NCI-H748 treated with DMSO at 0.1 percent for 48 hours (cell line): ENCODE measurements at regions not wholly inside any gene's neighbourhood (a gene's known extent, or its start where the extent isn't known, plus 50 kb on each side); places are given as distances from the start of the nearest gene placed in this dataset.
"Not testable (repeated sequence)": the region's sequence is repeated elsewhere in the genome, so short reads cannot be mapped to it uniquely, and the experiment has no call there.

ENCODE experiments used
- DNase-seq: peaks from one replicate; lab custom pipeline; 2025; lab: John Stamatoyannopoulos, UW

DNA sequence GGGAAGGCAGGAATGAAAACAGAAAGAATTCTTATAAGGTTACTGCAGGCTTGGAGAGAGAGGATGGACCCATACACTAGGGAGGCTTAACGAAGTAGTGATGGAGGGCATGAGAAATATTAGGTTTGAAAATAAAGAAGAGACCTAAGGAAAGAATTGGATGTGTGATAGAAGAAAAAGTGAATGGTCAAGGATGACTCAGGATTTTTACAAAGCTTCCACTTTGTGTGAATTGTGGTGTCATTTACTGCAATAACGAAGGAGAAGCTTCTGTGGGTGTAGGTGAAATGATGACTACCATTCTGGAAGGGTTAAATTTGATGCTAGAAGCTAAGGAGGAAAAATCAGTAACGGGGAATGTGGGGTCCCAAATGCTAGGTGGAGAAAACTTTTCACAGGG is 191.2 kb downstream of the UTRN start:
- DNase-seq = no peak

DNA sequence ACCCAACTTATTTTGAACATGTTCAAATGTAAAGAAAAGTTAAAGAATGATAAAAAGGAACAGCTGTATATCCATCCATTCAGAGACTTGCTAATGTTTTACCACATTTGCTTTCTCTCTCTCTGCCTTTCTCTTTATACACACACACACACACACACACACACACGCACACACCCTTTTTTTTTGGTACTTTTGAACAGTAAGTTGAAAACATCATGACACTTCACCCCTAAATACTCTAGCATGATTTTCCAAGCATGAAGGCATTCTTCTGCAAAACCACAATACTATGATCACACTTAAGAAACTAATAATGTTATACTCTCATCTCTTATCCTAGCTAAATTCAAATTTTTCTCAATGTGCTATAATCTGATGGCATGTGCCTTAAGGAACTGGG is 192.3 kb downstream of the UTRN start:
- DNase-seq = no peak

DNA sequence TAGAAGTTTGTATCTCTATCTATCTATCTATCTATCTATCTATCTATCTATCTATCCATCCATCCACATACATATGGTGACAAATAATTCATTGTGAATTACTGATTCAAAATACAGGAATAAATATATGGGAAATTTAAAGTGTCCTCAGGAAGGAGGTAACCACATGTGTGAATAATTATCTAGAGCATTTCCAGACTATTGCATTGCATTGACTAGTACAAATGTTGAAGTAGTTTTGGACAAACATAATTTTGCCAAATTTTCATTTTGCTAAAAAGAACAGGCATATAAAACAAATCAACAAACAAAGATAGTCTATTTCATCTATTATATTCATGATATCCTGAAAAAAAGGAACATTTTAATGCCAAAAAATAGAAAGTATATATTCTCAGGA is 192.7 kb downstream of the UTRN start:
- no peak for DNase-seq

DNA sequence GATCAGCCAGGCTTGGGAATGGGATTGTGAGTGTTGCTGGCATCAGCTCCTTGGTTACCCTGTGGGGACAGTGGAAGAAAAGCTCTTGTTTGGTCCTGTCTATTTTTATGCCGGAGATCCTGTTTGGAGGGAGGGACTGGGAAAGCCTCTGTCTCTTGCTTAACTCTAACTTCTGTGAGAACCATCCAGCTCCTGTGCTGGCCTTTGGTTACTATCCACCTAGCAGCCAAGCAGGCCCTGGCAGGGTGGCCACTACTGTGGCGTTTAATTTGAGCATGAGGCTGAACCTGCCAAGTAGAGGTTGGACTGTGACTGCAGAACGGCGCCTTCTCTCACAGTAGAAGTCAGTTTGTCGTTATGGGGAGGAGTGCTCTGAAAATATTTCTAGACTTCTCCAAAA is 193.3 kb downstream of the UTRN start:
- DNase-seq = no peak

DNA sequence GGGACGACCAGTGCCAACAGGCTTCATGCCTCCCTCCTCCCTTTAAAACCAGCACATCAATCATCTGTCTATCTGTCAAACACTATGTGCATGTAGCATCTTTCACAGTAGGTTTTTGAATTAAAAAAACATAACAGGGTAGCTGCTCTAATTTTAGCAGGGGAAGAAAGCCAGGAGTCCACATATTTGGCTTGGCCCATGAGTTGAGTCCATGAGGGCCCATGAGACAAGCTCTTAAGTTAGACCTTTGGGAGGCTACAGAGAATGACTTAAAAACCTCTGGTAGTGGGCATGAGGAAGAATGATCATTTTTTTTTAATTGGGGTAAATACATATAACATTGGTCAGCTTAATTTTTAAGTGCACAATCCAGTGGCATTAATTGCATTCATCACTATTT is 194.9 kb downstream of the UTRN start:
- no peak for DNase-seq

DNA sequence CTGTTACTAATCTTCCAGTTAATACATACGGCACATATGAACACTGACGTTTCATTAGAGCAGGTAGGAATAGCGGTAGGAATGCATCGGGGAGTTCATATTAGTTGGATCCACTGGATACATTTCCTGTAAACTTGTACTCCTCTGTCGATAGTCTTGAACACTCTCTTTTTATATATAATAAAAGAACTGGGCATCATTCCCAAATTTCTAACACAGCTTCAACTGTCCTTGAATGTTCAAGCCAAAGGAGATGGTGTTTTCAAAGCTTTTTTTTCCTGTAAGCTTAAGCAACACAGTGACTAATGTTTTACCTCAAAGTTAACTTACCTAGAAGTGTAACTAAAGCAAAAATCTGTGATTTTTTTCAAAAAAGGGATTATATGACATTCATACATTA is 195.3 kb downstream of the UTRN start:
- no peak for DNase-seq

DNA sequence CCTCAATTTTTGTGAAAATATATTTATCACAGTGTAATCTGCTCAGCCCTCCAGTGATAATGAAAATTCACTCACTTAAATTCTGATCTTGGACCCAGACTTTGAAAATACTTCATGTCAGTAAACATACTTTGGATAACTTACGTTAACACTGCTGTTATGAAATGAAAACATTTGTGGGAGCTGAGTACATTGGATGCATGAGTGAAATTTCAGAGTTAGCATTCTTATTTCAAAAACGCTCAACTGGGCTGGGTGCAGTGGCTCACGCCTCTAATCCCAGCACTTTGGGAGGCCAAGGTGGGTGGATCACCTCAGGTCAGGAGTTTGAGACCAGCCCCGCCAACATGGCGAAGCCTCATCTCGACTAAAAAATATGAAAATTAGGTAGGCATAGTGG is 196.4 kb downstream of the UTRN start:
- DNase-seq = no peak

DNA sequence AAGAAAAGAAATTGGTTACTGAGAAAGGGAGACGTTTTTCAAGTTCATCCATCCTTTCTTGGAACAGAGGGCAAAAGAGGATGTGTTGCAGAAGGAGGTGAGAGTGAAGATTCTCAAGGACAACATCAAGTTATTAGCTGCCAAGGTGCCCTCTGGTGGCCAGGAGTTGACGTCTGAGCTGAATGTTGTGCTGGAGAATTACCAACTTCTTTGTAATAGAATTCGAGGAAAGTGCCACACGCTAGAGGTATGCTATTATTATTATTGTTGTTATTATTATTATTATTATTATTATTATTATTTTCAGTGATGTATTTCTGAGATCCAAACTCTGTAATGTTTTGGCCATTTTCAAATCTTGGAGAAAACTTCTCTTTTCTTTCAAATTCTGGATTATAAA is 197.0 kb downstream of the UTRN start:
- DNase-seq = peak; percentile 62

DNA sequence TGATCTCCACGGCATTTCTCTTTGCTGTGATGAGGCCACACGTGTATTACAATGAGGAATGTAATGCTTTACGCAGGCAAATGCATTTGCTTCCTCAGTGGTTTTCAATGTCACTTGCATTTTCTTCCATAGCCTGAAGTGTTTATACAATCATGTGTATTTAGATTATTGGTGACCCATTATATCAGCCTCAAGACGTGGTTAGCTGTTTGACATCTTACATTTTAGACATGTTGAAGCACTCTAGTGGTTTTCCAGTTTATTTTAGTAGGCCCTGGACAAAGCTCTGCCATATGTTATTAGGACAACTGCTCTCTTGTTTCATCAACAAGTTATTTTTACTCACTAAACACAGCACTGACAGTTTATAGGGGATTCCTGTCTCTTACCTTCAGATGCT is 200.4 kb downstream of the UTRN start:
- DNase-seq = no peak

DNA sequence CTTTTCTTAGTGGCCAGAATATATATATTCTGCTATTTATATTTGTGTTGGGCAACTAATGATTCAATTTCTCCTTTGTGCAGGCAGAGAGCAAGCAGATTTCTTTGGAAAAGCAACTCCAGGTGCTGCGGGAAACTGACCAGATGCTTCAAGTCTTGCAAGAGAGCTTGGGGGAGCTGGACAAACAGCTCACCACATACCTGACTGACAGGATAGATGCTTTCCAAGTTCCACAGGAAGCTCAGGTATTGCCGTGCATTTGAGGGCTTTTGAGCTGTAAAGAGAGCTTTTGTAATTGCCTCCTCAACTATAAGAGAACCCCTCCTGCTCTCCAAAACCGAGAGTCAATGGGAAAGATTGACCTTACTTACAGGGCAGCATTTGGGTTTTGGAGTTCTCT is 203.5 kb downstream of the UTRN start:
- DNase-seq = no peak

DNA sequence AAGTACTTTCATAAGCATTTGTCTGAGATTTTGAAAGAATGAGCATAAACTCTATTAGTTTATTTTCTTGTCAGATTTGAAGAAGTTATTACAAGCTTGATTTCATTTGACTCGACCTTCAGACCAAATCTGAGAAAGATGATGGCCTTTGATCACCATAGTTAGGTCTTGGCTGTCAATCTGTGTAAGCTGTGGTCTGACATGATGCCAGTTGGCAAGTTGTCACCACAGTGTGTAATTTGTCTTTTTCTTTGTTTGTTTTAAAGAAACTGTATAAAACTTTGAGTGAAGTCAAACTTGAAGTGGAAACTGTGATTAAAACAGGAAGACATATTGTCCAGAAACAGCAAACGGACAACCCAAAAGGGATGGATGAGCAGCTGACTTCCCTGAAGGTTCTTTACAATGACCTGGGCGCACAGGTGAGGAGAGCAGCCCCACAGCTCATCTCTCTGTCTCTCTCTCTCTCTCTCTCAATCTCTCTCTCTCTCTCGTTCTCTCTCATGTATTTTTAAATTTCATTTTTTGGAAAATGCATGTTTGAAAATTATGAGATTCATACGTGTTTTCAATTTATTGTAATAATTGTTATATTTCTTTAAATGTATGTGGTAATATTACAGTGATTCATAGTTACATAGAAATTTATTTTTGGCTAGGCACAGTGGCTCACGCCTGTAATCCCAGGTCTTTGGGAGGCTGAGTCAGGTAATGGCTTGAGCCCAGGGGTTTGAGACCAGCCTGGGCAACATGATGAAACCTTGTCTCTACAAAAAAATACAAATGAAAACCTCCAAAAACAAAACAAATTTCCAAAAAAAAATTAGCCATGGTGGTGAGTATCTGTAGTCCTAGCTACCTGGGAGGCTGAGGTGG is 208.1 kb downstream of the UTRN start:
- DNase-seq = no peak

DNA sequence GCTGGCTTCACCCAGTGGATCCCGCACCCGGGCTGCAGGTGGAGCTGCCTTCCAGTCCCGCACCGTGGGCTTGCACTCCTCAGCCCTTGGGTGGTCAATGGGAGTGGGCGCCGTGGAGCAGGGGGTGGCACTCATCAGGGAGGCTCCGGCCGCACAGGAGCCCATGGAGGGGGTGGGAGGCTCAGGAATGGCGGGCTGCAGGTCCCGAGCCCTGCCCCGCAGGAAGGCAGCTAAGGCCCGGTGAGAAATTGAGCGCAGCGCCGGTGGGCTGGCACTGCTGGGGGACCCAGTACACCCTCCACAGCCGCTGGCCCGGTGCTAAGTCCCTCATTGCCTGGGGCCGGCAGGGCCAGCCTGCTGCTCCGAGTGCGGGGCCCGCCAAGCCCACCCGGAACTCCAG is 209.9 kb downstream of the UTRN start:
- DNase-seq = not testable (repeated sequence)

DNA sequence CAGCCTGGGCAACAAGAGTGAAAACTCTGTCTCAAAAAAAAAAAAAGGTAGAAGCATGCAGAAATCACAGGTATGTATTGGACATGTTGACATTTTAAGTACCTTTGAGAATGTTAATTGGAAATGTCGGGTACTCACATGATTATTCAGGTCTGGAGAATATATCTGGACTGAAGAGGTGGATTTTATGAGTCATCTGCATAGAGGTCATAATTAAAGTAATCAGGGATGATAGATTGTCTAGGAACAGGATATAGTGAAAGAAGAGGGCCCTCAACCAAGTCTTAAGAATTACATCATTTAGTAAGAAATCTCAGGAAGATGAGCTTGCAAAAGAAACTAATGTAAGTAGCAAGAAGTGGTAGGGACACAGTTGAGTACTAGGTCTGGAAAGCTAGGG is 212.5 kb downstream of the UTRN start:
- DNase-seq = no peak

DNA sequence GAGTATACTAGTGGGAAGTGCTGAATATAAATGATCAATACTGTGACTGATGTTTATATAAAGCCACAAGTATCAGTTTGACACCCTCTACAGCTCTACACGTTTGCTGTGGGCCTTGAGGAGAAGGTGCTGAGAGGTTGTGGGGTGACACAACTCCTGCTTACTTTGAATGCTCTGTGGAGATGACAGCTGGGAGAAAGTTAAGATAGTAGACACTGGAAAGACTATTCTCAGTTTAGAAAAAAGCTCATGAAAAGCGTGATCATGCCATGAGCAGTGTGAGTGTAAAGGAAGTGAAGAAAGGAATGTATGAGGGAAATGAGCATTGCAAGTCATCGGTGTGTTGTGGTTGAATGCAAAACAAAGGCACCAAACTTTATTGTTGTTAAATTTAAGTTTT is 215.8 kb downstream of the UTRN start:
- no peak for DNase-seq

DNA sequence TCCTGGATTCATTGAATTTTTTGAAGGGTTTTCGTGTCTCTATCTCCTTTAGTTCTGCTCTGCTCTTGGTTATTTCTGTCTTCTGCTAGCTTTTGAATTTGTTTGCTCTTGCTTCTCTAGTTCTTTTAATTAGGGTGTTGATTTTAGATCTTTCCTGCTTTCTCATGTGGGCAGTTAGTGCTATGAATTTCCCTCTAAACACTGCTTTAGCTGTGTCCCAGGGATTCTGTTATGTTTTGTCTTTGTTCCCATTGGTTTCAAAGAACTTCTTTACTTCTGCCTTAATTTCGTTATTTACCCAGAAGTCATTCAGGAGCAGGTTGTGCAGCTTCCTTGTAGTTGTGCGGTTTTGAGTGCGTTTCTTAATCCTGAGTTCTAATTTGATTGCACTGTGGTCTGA is 220.1 kb downstream of the UTRN start:
- not testable (repeated sequence) for DNase-seq

DNA sequence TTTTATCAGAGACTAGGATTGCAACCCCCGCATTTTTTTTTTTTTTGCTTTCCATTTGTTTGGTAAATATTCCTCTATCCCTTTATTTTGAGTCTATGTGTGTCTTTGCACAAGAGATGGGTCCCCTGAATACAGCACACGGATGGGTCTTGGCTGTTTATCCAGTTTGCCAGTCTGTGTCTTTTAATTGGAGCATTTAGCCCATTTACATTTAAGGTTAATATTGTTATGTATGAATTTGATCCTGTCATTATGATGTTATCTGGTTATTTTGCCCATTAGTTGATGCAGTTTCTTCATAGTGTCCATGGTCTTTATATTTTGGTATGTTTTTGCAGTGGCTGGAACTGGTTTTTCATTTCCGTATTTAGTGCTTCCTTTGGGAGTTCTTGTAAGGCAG is 220.9 kb downstream of the UTRN start:
- not testable (repeated sequence) for DNase-seq

DNA sequence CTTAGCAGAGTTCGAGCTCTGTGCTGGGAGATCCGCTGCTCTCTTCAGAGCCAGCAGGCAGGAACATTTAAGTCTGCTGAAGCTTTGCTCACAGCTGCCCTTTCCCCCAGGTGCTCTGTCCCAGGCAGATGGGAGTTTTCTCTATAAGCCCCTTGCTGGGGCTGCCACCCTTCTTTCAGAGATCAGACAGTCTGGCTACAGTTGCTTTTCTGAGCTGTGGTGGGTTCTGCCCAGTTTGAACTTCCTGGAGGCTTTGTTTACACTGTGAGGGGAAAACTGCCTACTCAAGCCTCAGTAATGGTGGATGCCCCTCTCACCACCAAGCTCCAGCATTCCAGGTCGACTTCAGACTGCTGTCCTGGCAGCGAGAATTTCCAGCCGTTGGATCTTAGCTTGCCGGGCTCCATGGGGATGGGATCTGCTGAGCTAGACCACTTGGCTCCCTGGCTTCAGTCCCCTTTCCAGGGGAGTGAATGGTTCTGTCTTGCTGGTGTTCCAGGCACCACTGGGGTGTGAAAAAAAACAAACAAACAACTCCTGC is 222.7 kb downstream of the UTRN start:
- DNase-seq = not testable (repeated sequence)

DNA sequence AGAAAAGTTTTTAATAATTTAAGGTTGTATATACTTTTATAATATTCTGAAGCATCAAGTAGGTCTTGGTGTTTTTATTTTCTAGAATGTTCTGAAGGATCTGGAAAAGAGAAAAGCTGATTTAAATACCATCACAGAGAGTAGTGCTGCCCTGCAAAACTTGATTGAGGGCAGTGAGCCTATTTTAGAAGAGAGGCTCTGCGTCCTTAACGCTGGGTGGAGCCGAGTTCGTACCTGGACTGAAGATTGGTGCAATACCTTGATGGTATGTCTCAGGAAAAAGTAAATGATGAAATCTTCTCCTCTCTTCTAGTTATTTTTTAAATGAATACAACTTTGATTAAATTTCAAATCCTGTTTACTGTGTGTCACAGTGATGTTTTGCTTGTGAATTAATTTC is 225.7 kb downstream of the UTRN start:
- no peak for DNase-seq

DNA sequence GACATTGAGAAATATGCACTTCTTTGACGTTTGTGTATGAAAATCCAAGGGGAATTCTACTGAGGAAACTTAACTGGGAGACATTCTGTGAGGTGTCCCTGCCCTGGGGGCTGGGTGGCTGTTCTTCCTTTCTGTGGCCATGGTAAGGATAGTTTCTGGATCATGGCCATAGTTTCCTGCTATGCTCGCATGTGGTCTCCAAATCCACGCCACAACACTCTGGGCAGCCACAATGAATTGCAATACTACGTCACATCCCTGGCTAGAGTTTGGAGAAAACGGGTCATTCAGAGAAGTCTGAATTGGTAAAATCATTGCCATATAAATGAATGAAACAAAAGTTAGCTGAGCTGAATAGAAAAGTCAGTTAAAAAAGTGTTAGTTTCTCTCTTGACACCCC is 230.6 kb downstream of the UTRN start:
- DNase-seq = no peak

DNA sequence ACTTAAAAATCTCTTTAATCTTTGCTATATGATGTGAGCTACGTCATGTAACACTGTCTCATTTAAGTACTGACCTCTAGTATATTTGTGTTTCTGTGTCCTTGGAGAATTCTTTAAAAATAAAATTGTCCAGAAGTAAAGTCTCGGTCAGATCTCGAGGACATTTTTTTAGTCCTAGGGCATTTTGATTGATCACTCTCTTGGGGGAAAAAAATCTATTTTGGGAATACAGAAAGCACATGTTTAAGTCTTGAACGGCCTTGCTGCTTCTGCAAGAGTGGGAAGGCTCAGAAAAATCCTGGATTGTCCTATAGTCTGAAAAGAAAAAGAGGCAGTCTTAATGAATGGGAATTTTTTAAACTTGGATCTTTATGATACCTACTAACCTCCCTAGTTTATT is 234.3 kb downstream of the UTRN start:
- no peak for DNase-seq

DNA sequence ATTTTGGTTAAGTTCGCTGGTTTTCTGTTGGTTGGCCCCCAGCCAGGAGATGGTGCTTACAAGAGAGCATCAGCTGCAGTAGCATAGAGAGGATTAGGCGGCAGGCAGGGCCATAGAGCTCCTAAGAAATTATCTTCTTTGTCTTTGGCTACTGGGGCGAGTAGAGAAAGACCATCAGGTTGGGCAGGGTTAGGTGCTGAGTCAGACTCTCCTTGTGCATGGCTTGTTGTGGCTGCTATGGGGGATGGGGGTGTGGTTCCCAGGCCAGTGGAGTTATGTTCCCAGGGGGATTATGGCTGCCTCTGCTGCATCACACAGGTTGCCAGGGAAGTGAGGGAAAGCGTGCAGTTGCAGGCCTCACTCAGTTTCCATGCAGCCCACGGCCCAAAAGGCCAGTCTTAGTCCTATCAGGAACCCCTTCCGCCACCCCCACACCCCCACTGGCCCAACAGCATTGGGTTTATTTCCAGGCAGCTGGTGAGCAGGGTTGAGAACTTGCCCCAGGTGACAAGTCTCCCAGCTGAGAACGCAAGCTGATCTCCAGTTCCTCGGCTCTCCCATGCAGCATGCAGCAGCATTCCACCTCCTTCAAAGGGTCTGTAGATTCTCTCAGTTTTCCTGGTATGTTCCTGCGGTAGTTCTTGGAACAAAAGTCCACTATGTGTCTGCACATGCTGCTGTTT is 243.7 kb downstream of the UTRN start:
- DNase-seq = no peak

DNA sequence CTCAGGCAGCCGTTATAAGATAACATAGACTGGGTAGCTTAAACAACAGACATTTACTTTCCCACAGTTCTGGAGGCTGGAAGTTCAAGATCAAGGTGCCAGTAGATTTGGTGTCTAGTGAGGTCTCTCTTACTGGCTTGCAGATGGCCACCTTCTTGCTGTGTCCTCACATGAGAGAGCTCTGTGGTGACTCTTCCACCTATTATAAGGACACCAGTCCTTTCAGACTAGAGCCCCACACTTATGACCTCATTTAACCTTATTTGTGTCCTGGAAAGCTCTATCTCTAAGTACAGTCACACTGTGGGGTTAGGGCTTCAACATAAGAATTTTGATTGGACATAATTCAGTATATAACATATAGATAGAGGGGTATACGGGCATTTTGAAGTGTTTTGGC is 245.0 kb downstream of the UTRN start:
- no peak for DNase-seq

DNA sequence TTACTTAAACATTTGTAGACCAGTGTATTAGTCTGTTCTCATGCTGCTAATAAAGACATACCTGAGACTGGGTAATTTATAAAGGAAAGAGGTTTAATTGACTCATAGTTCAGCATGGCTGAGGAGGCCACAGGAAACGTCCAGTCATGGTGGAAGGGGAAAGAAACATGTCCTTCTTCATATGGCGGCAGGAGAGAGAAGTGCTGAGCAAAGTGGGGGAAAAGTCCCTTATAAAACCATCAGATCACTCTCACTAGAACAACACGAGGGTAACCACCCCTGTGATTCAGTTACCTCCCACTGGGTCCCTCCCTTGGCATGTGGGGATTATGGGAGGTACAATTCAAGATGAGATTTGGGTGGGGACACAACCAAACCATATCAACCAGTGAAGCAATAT is 247.1 kb downstream of the UTRN start:
- DNase-seq = not testable (repeated sequence)
